NOMO-1 treated with dmso at 0.1 percent for 144 hours (cell line): ENCODE measurements at regions not wholly inside any gene's neighbourhood (a gene's known extent, or its start where the extent isn't known, plus 50 kb on each side); places are given as distances from the start of the nearest gene placed in this dataset.
"Not testable (repeated sequence)": the region's sequence is repeated elsewhere in the genome, so short reads cannot be mapped to it uniquely, and the experiment has no call there.

Experiments used
- DNase-seq: peaks from one replicate; lab custom pipeline; 2025; ENCODE audit not compliant: unreplicated experiment; lab: John Stamatoyannopoulos, UW

- no peak for DNase-seq
Observed at GRCh38 chr10:117601716-117602115, 59.2 kb downstream of the EMX2 start.

- DNase-seq: no peak
Observed at GRCh38 chr10:117603081-117603480, 60.5 kb downstream of the EMX2 start.

GRCh38 chr10:117603726-117604125 lies 61.2 kb downstream of the EMX2 start:
- DNase-seq: no peak

GRCh38 chr10:117609095-117609795 lies 66.7 kb downstream of the EMX2 start:
- DNase-seq: no peak

GRCh38 chr10:117609796-117610170 lies 67.2 kb downstream of the EMX2 start:
- DNase-seq: no peak

- no peak for DNase-seq
Observed at GRCh38 chr10:117610321-117610720, 67.8 kb downstream of the EMX2 start.

- DNase-seq: no peak
Observed at GRCh38 chr10:117612113-117612512, 69.6 kb downstream of the EMX2 start.

GRCh38 chr10:117615649-117616048 lies 73.1 kb downstream of the EMX2 start:
- DNase-seq: no peak

- no peak for DNase-seq
Observed at GRCh38 chr10:117616179-117616578, 73.6 kb downstream of the EMX2 start.

- DNase-seq: no peak
Observed at GRCh38 chr10:117617086-117617485, 74.5 kb downstream of the EMX2 start.

GRCh38 chr10:117617659-117618058 lies 75.1 kb downstream of the EMX2 start:
- DNase-seq: no peak

- no peak for DNase-seq
Observed at GRCh38 chr10:117619223-117619622, 76.7 kb downstream of the EMX2 start.

GRCh38 chr10:117619707-117620405 lies 77.3 kb downstream of the EMX2 start:
- no peak for DNase-seq

- no peak for DNase-seq
Observed at GRCh38 chr10:117621196-117621595, 78.7 kb downstream of the EMX2 start.

GRCh38 chr10:117621795-117622420 lies 79.4 kb downstream of the EMX2 start:
- DNase-seq: no peak

GRCh38 chr10:117622471-117623184 lies 80.1 kb downstream of the EMX2 start:
- no peak for DNase-seq

- no peak for DNase-seq
Observed at GRCh38 chr10:117626228-117626627, 83.7 kb downstream of the EMX2 start.

GRCh38 chr10:117627561-117627960 lies 85.0 kb downstream of the EMX2 start:
- no peak for DNase-seq

- not testable (repeated sequence) for DNase-seq
Observed at GRCh38 chr10:117629717-117630116, 87.2 kb downstream of the EMX2 start.

- no peak for DNase-seq
Observed at GRCh38 chr10:117631276-117632145, 89.0 kb downstream of the EMX2 start.

GRCh38 chr10:117632406-117632805 lies 89.9 kb downstream of the EMX2 start:
- no peak for DNase-seq
